Spleen (tissue), 11 donors: ENCODE measurements at regions not wholly inside any gene's neighbourhood (a gene's known extent, or its start where the extent isn't known, plus 50 kb on each side); places are given as distances from the start of the nearest gene placed in this dataset.

Experiments
- DNase-seq: peaks from one replicate; pipeline ENCODE4 v3.0.0-alpha.2; 2020
- H3K27ac ChIP-seq, 8 donors: fragments of 200-600 bp; sonication (generic) in 7 of 8; 1 replicate in 4 of 8; 2 replicates in 4 of 8; pipeline versions ENCODE4 v1.5.0 to v1.8.0; 2016 to 2021; ENCODE audit warnings: inconsistent platforms in 4 of 8, mild to moderate bottlenecking in 4 of 8, moderate library complexity in 1 of 8
- H3K27me3 ChIP-seq, 7 donors: fragments of 200-600 bp; sonication (generic) in 6 of 7; replicated peaks in 1 of 7; 1 replicate in 4 of 7; 2 replicates in 3 of 7; pipeline versions ENCODE4 v1.5.0 to v1.8.0; 2016 to 2021; ENCODE audit warnings: inconsistent platforms in 3 of 7, mild to moderate bottlenecking in 1 of 7
- H3K36me3 ChIP-seq, 6 donors: fragments of 200-600 bp; sonication (generic) in 5 of 6; 1 replicate in 4 of 6; 2 replicates in 2 of 6; pipeline versions ENCODE4 v1.5.0 to v1.8.0; 2016 to 2021; ENCODE audit warnings: inconsistent platforms in 2 of 6
- H3K4me1 ChIP-seq, 6 donors: fragments of 200-600 bp; sonication (generic) in 5 of 6; 1 replicate in 3 of 6; 2 replicates in 3 of 6; pipeline versions ENCODE4 v1.5.0 to v1.8.0; 2016 to 2021; ENCODE audit warnings: inconsistent platforms in 3 of 6
- H3K4me3 ChIP-seq, 8 donors: fragments of 200-600 bp; sonication (generic) in 7 of 8; 1 replicate in 4 of 8; 2 replicates in 4 of 8; pipeline versions ENCODE4 v1.5.0 to v1.8.0; 2016 to 2021; ENCODE audit warnings: inconsistent platforms in 4 of 8, mild to moderate bottlenecking in 4 of 8, moderate library complexity in 2 of 8
- H3K9me3 ChIP-seq, 8 donors: fragments of 200-600 bp; sonication (generic) in 7 of 8; 1 replicate in 4 of 8; 2 replicates in 4 of 8; pipeline versions ENCODE4 v1.5.0 to v1.8.0; 2016 to 2021; ENCODE audit warnings: inconsistent platforms in 4 of 8
- CTCF ChIP-seq, 11 experiments: fragments of 200-600 bp in 7 of 11; fragments of 450-650 bp in 4 of 11; sonication (generic) in 4 of 11; IDR thresholded peaks in 8 of 11; conservative IDR thresholded peaks in 3 of 11; 1 replicate in 7 of 11; 2 replicates in 4 of 11; pipeline versions ENCODE4 v1.4.0 to v1.8.0; 2016 to 2021; ENCODE audit warnings: antibody characterized with exemption in 11 of 11, inconsistent platforms in 4 of 11, mild to moderate bottlenecking in 1 of 11
- POLR2A ChIP-seq, 3 donors: fragments of 450-650 bp; IDR thresholded peaks; one replicate each; pipeline ENCODE4 v1.5.1; 2017; ENCODE audit warnings: antibody characterized with exemption in 3 of 3, mild to moderate bottlenecking in 1 of 3
- POLR2AphosphoS5 ChIP-seq, 3 donors: sonication (generic); formaldehyde crosslinking; IDR thresholded peaks; one replicate each; pipeline ENCODE4 v1.5.1; 2017; ENCODE audit warnings: antibody characterized with exemption in 3 of 3
- WGBS, 5 donors: extraction: QIAGEN DNeasy Blood & Tissue Kit in 3 of 5; methylation state at CpG; one replicate each; pipeline versions ENCODE4 v1.1.5 to v1.1.7; 2013 to 2018; 5-methylcytosine and 5-hydroxymethylcytosine counted together
- intact Hi-C: fragments of 100-400 bp; cut with DNase I; formaldehyde crosslinking; loops from one replicate; pipeline ENCODE4 v1.15.0; 2023; ENCODE audit warnings: low total_unique reads
- donor health status: healthy with polysubstance abuse.
- donor health status: DM: no; HTN: no; CAD: no; lungs with moderate emphysema.
- donor health status: DM: no; HTN: no; CAD: no.
- donor health status: Bipolar disorder and iron deficiency.
- donor health status: healthy.
- donor health status: DM: no; HTN: no; CAD: no.
- donor health status: DM: yes; HTN: yes; CAD: no.

GRCh38 chr1:82486468-82486867 lies 685.7 kb downstream of the ADGRL2 start:
- no peak for TF ChIP-seq POLR2A (IDR thresholded peaks at IDR 0.05)
- TF ChIP-seq POLR2AphosphoS5 (IDR thresholded peaks at IDR 0.05) = no peak
- no peak for TF ChIP-seq CTCF (IDR thresholded peaks at IDR 0.05 in 8 of 11, conservative IDR thresholded peaks at IDR 0.05 in 3 of 11)
- H3K27ac ChIP-seq = no peak overlapping the region
- no peaks in the 10 kb centered on the region for H3K36me3 ChIP-seq
- no peaks in the 10 kb centered on the region for H3K4me1 ChIP-seq
- H3K4me3 ChIP-seq = no peak overlapping the region
- H3K27me3 ChIP-seq = no peaks in the 10 kb centered on the region
- WGBS, 5 donors = 79 to 94% (median 87%) methylated on average over 5 of the region's 5 CpGs
- H3K9me3 ChIP-seq = no peaks in the 10 kb centered on the region
- intact Hi-C loops = no loop called here
- DNase-seq = no peak

GRCh38 chr1:82485591-82486369 lies 685.0 kb downstream of the ADGRL2 start:
- Histone ChIP-seq H3K27me3 (no peaks in the 10 kb centered on the region), H3K4me1 (no peaks in the 10 kb centered on the region), H3K27ac (no peak overlapping the region), H3K4me3 (no peak overlapping the region), H3K36me3 (no peaks in the 10 kb centered on the region), H3K9me3 (no peaks in the 10 kb centered on the region)
- intact Hi-C loops = no loop called here
- TF ChIP-seq POLR2A (IDR thresholded peaks at IDR 0.05) (no peak), POLR2AphosphoS5 (IDR thresholded peaks at IDR 0.05) (no peak), CTCF (IDR thresholded peaks at IDR 0.05 in 8 of 11, conservative IDR thresholded peaks at IDR 0.05 in 3 of 11) (no peak)
- 74 to 90% (median 82%) methylated on average over 4 of the region's 4 CpGs for WGBS, 5 donors
- DNase-seq = no peak

GRCh38 chr1:82483146-82483545 lies 682.4 kb downstream of the ADGRL2 start:
- Histone ChIP-seq H3K4me1 (no peaks in the 10 kb centered on the region), H3K4me3 (no peak overlapping the region), H3K36me3 (no peaks in the 10 kb centered on the region), H3K27ac (no peak overlapping the region), H3K9me3 (no peaks in the 10 kb centered on the region), H3K27me3 (no peaks in the 10 kb centered on the region)
- intact Hi-C loops = no loop called here
- TF ChIP-seq POLR2A (IDR thresholded peaks at IDR 0.05) = no peak
- TF ChIP-seq POLR2AphosphoS5 (IDR thresholded peaks at IDR 0.05) = no peak
- no peak for TF ChIP-seq CTCF (IDR thresholded peaks at IDR 0.05 in 8 of 11, conservative IDR thresholded peaks at IDR 0.05 in 3 of 11)
- DNase-seq = no peak
- 88 to 96% (median 93%) methylated on average over 5 of the region's 5 CpGs for WGBS, 5 donors

- intact Hi-C loops = no loop called here
- Histone ChIP-seq H3K36me3 (no peaks in the 10 kb centered on the region), H3K4me1 (no peaks in the 10 kb centered on the region), H3K27ac (no peak overlapping the region), H3K27me3 (no peaks in the 10 kb centered on the region), H3K4me3 (no peak overlapping the region), H3K9me3 (peaks cover 0 to 7% (median 0%) of the 10 kb centered on the region in 8 donors)
- 89 to 96% (median 91%) methylated on average over 3 of the region's 3 CpGs for WGBS, 5 donors
- TF ChIP-seq CTCF (IDR thresholded peaks at IDR 0.05 in 8 of 11, conservative IDR thresholded peaks at IDR 0.05 in 3 of 11) (no peak), POLR2AphosphoS5 (IDR thresholded peaks at IDR 0.05) (no peak), POLR2A (IDR thresholded peaks at IDR 0.05) (no peak)
- DNase-seq = no peak
Observed at GRCh38 chr1:82478916-82479315, 678.2 kb downstream of the ADGRL2 start.
